Gastrocnemius medialis (tissue), 4 donors: ENCODE measurements at regions not wholly inside any gene's neighbourhood (a gene's known extent, or its start where the extent isn't known, plus 50 kb on each side); places are given as distances from the start of the nearest gene placed in this dataset.

Source experiments
- ATAC-seq, 2 donors: fragments of 150-250 bp; one replicate each; pipeline ENCODE4 v1.9.1; 2016
- DNase-seq, 2 donors: peaks; one replicate each; pipeline ENCODE4 v3.0.0-alpha.2; 2019
- H3K27ac ChIP-seq, 4 donors: fragments of 200-600 bp; sonication (generic); 1 replicate in 1 of 4; 2 replicates in 3 of 4; pipeline ENCODE4 v1.5.1; 2016 to 2018; ENCODE audit warnings: mild to moderate bottlenecking in 2 of 4, moderate library complexity in 1 of 4
- H3K27me3 ChIP-seq, 3 donors: fragments of 200-600 bp; sonication (generic) in 2 of 3; 1 replicate in 1 of 3; 2 replicates in 2 of 3; pipeline versions ENCODE4 v1.5.1 to v1.6.0; 2016 to 2019; ENCODE audit warnings: mild to moderate bottlenecking in 1 of 3, moderate library complexity in 1 of 3
- H3K36me3 ChIP-seq, 2 donors: fragments of 200-600 bp; sonication (generic) in 1 of 2; one replicate each; pipeline ENCODE4 v1.5.1; 2017 to 2018
- H3K4me1 ChIP-seq, 2 donors: fragments of 200-600 bp; sonication (generic) in 1 of 2; one replicate each; pipeline ENCODE4 v1.5.1; 2016 to 2017; ENCODE audit warnings: mild to moderate bottlenecking in 2 of 2
- H3K4me3 ChIP-seq, 4 donors: fragments of 200-600 bp; sonication (generic) in 3 of 4; 1 replicate in 1 of 4; 2 replicates in 3 of 4; pipeline ENCODE4 v1.5.1; 2016 to 2019; ENCODE audit warnings: mild to moderate bottlenecking in 2 of 4
- H3K9me3 ChIP-seq, 3 donors: fragments of 200-600 bp; sonication (generic) in 2 of 3; 1 replicate in 1 of 3; 2 replicates in 2 of 3; pipeline ENCODE4 v1.5.1; 2016 to 2019
- CTCF ChIP-seq, 5 experiments: fragments of 450-650 bp in 3 of 5; fragments of 200-600 bp in 2 of 5; sonication (generic) in 2 of 5; IDR thresholded peaks in 4 of 5; conservative IDR thresholded peaks in 1 of 5; 1 replicate in 4 of 5; 2 replicates in 1 of 5; pipeline ENCODE4 v1.5.1; 2016 to 2019; ENCODE audit warnings: antibody characterized with exemption in 5 of 5, mild to moderate bottlenecking in 3 of 5, moderate library complexity in 3 of 5
- POLR2A ChIP-seq, 2 donors: fragments of 450-650 bp; IDR thresholded peaks; one replicate each; pipeline ENCODE4 v1.6.1; 2017; ENCODE audit warnings: antibody characterized with exemption in 2 of 2, mild to moderate bottlenecking in 2 of 2, moderate library complexity in 2 of 2
- in situ Hi-C, 4 donors: fragments of 200-750 bp; cut with MboI; loops; one replicate each; pipeline versions ENCODE4 v1.15.0 to v1.8.0; 2017; ENCODE audit warnings: low sequenced_read_pairs in 4 of 4
- intact Hi-C: fragments of 100-400 bp; cut with DNase I; formaldehyde crosslinking; loops from one replicate; pipeline ENCODE4 v1.15.1; 2023; ENCODE audit warnings: low total_unique reads

GRCh38 chr6:18893540-18894269, 506.6 kb downstream of the RNF144B start:
- Histone ChIP-seq H3K9me3 (no peaks in the 10 kb centered on the region), H3K4me1 (no peaks in the 10 kb centered on the region), H3K27ac (no peak overlapping the region), H3K4me3 (no peak overlapping the region), H3K36me3 (no peaks in the 10 kb centered on the region), H3K27me3 (no peaks in the 10 kb centered on the region)
- no peak for DNase-seq
- intact Hi-C loops (no loop called here), in situ Hi-C loops (no loop called here)
- TF ChIP-seq POLR2A (IDR thresholded peaks at IDR 0.05), result no peak
- TF ChIP-seq CTCF (IDR thresholded peaks at IDR 0.05 in 4 of 5, conservative IDR thresholded peaks at IDR 0.05 in 1 of 5), result no peak
- no peak for ATAC-seq

GRCh38 chr6:18897350-18897749, 510.2 kb downstream of the RNF144B start:
- Histone ChIP-seq H3K36me3 (no peaks in the 10 kb centered on the region), H3K27ac (no peak overlapping the region), H3K27me3 (no peaks in the 10 kb centered on the region), H3K9me3 (no peaks in the 10 kb centered on the region), H3K4me1 (no peaks in the 10 kb centered on the region), H3K4me3 (no peak overlapping the region)
- intact Hi-C loops, result no loop called here
- in situ Hi-C loops, result no loop called here
- ATAC-seq, result no peak
- TF ChIP-seq POLR2A (IDR thresholded peaks at IDR 0.05), result no peak
- TF ChIP-seq CTCF (IDR thresholded peaks at IDR 0.05 in 4 of 5, conservative IDR thresholded peaks at IDR 0.05 in 1 of 5), result no peak
- DNase-seq, result no peak

- intact Hi-C loops, result no loop called here
- no peaks in the 10 kb centered on the region for H3K9me3 ChIP-seq
- ATAC-seq (no peak), DNase-seq (no peak)
- H3K4me3 ChIP-seq, result no peak overlapping the region
- in situ Hi-C loops, result no loop called here
- H3K4me1 ChIP-seq, result no peaks in the 10 kb centered on the region
- no peaks in the 10 kb centered on the region for H3K27me3 ChIP-seq
- H3K27ac ChIP-seq, result no peak overlapping the region
- no peak for TF ChIP-seq POLR2A (IDR thresholded peaks at IDR 0.05)
- TF ChIP-seq CTCF (IDR thresholded peaks at IDR 0.05 in 4 of 5, conservative IDR thresholded peaks at IDR 0.05 in 1 of 5), result no peak
- H3K36me3 ChIP-seq, result no peaks in the 10 kb centered on the region
Observed at GRCh38 chr6:18904681-18905080, 517.5 kb downstream of the RNF144B start.

- TF ChIP-seq POLR2A (IDR thresholded peaks at IDR 0.05), result no peak
- TF ChIP-seq CTCF (IDR thresholded peaks at IDR 0.05 in 4 of 5, conservative IDR thresholded peaks at IDR 0.05 in 1 of 5), result no peak
- no peaks in the 10 kb centered on the region for H3K9me3 ChIP-seq
- no peaks in the 10 kb centered on the region for H3K36me3 ChIP-seq
- DNase-seq, result no peak
- no peak overlapping the region for H3K27ac ChIP-seq
- H3K27me3 ChIP-seq, result no peaks in the 10 kb centered on the region
- no peak overlapping the region for H3K4me3 ChIP-seq
- no peaks in the 10 kb centered on the region for H3K4me1 ChIP-seq
- no peak for ATAC-seq
- intact Hi-C loops, result no loop called here
- in situ Hi-C loops, result no loop called here
Observed at GRCh38 chr6:18920701-18921100, 533.6 kb downstream of the RNF144B start.

- in situ Hi-C loops (no loop called here), intact Hi-C loops (no loop called here)
- H3K27ac ChIP-seq, result no peak overlapping the region
- TF ChIP-seq POLR2A (IDR thresholded peaks at IDR 0.05) (no peak), CTCF (IDR thresholded peaks at IDR 0.05 in 4 of 5, conservative IDR thresholded peaks at IDR 0.05 in 1 of 5) (no peak)
- DNase-seq (no peak), ATAC-seq (no peak)
- no peaks in the 10 kb centered on the region for H3K4me1 ChIP-seq
- H3K27me3 ChIP-seq, result no peaks in the 10 kb centered on the region
- no peaks in the 10 kb centered on the region for H3K9me3 ChIP-seq
- no peak overlapping the region for H3K4me3 ChIP-seq
- H3K36me3 ChIP-seq, result no peaks in the 10 kb centered on the region
Observed at GRCh38 chr6:18931086-18931485, 543.9 kb downstream of the RNF144B start.
